PC-3 (cell line): ENCODE measurements at regions not wholly inside any gene's neighbourhood (a gene's known extent, or its start where the extent isn't known, plus 50 kb on each side); places are given as distances from the start of the nearest gene placed in this dataset.

Experiments used
- EZH2 ChIP-seq: fragments of 300-600 bp; sonication (generic); IDR thresholded peaks from one replicate; pipeline ENCODE4 v1.6.1; 2017; ENCODE audit warnings: antibody characterized with exemption, mild to moderate bottlenecking, low read length; ENCODE audit not compliant: unreplicated experiment
- EZH2phosphoT487 ChIP-seq: fragments of 300-600 bp; sonication (generic); IDR thresholded peaks from 2 replicates; pipeline ENCODE4 v1.6.1; 2018; ENCODE audit warnings: mild to moderate bottlenecking, antibody characterized with exemption, low read length, borderline replicate concordance
- TF ChIP-seq, protein P1 (sequence below): fragments of 300-600 bp; sonication (generic); conservative IDR thresholded peaks from 2 replicates; pipeline ENCODE4 v1.5.1; 2017; ENCODE audit warnings: antibody characterized with exemption, low read depth, mild to moderate bottlenecking, low read length

DNA sequence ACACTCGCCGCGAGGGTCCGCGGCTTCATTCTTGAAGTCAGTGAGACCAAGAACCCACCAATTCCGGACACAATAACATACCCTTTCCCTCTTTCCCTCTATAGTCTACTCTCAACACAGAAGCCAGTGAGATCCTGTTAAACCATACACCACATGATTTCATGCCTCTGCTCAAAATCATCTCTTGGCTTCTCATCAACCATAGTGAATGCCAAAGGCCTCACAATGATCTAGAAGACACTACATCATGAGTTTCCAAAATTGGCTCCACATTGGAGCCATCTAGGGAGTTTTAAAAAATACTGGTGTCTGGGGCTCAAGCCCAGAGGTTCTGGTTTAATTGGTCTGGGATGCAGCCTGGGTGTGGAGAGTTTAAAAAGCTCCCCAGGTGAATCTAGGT is 124.5 kb downstream of the EFNB1 start:
- TF ChIP-seq, protein P1, sequence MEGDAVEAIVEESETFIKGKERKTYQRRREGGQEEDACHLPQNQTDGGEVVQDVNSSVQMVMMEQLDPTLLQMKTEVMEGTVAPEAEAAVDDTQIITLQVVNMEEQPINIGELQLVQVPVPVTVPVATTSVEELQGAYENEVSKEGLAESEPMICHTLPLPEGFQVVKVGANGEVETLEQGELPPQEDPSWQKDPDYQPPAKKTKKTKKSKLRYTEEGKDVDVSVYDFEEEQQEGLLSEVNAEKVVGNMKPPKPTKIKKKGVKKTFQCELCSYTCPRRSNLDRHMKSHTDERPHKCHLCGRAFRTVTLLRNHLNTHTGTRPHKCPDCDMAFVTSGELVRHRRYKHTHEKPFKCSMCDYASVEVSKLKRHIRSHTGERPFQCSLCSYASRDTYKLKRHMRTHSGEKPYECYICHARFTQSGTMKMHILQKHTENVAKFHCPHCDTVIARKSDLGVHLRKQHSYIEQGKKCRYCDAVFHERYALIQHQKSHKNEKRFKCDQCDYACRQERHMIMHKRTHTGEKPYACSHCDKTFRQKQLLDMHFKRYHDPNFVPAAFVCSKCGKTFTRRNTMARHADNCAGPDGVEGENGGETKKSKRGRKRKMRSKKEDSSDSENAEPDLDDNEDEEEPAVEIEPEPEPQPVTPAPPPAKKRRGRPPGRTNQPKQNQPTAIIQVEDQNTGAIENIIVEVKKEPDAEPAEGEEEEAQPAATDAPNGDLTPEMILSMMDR: no peak
- TF ChIP-seq EZH2phosphoT487 (no peak), EZH2 (no peak)
